GM10266 (cell line): ENCODE measurements at regions not wholly inside any gene's neighbourhood (a gene's known extent, or its start where the extent isn't known, plus 50 kb on each side); places are given as distances from the start of the nearest gene placed in this dataset.
"Not testable (repeated sequence)": the region's sequence is repeated elsewhere in the genome, so short reads cannot be mapped to it uniquely, and the experiment has no call there.

Experiments used
- DNase-seq: peaks from one replicate; pipeline ENCODE4 v3.0.0; 2012; ENCODE audit errors: extremely low spot score
- TF ChIP-seq, protein P1 (sequence below): IDR thresholded peaks from 2 replicates; pipeline ENCODE4 v1.5.1; 2012; ENCODE audit warnings: mild to moderate bottlenecking, low read depth; ENCODE audit not compliant: control insufficient read depth, insufficient read depth; ENCODE audit errors: missing control alignments

DNA sequence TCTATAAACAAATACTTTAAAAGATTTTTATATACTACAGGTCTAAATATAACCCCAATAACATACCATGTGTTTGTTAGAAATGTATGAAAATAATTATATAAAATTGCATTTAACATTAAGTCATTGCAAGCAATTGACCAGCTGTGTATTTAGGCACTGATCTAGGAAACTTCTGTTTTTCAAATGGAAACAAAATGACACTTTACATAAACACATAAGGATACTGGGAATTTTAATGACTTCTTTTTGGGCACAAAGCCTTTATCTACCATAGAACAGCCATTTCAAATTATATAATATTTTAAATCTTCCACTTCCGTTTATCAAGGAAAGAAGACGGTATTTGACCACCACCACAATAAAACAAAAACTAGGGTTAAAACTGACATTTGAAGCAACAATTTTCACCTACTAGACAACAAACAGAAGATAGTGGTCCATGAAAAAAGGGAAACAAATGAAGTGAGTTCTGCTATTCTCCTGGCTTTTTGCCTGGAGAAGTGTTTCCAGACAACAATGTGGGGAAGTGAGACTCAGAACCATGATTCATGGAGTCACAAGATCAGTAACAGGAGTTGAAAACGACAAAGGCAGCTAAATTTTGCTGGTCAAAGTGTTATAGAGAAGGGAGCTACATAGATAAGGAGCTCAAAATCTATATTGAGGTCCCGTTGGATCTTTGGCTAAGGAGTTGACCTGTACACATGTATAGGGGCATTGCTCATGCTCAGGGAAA lies 475.1 kb downstream of the TRHDE start:
- TF ChIP-seq, protein P1, sequence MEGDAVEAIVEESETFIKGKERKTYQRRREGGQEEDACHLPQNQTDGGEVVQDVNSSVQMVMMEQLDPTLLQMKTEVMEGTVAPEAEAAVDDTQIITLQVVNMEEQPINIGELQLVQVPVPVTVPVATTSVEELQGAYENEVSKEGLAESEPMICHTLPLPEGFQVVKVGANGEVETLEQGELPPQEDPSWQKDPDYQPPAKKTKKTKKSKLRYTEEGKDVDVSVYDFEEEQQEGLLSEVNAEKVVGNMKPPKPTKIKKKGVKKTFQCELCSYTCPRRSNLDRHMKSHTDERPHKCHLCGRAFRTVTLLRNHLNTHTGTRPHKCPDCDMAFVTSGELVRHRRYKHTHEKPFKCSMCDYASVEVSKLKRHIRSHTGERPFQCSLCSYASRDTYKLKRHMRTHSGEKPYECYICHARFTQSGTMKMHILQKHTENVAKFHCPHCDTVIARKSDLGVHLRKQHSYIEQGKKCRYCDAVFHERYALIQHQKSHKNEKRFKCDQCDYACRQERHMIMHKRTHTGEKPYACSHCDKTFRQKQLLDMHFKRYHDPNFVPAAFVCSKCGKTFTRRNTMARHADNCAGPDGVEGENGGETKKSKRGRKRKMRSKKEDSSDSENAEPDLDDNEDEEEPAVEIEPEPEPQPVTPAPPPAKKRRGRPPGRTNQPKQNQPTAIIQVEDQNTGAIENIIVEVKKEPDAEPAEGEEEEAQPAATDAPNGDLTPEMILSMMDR: no peak
- no peak for DNase-seq

DNA sequence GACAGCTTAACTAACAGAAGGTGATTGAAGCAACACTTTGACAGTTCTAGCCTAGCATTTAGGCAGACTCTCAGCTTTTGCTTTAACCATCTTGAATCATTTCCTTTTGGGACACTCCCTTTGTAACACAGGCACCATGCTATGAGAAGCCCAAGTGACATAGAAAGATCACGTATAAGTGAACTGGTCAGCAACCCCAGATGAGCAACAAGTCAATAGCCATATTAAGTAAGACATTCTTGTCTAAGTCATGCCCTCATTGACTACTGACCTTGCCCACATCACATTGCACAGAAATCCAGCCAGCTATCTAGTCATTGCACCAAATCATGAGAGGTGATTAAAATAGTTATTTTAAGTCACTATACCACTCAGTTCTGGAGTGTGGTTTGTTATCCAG lies 476.8 kb downstream of the TRHDE start:
- DNase-seq: no peak
- TF ChIP-seq, protein P1: no peak

DNA sequence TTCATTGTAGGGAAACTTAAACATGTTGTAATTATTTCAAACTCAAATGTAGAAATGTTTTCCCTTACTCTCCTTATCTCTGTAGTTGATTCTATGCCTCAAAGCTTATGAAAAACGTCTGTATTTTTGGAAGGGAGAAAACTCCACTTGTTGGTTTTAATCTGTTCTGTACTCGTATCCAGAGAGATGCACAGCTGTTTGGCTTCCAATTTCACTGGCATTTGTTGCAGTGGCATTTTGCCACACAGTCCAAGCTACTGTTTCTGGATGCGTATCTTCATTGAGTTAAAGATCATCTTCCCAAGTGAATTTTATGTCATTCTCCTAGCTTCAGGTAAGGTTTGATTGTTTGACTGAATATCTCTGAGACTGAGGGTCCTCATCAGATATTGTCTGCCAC lies 481.4 kb downstream of the TRHDE start:
- TF ChIP-seq, protein P1: no peak
- no peak for DNase-seq

DNA sequence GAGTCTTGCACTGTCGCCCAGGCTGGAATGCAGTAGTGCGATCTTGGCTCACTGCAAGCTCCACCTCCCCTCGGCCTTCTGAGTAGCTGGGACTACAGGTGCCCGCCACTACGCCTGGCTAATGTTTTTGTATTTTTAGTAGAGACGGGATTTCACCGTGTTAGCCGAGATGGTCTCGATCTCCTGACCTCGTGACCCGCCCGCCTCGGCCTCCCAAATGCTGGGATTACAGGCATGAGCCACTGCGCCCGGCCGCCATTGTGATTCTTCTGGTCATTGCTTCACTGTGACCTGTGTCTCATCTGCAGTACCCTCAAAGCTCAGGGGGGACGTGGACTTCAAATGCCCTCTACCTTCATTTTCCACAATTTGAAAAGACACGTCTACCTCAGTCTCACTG lies 481.9 kb downstream of the TRHDE start:
- DNase-seq: not testable (repeated sequence)

DNA sequence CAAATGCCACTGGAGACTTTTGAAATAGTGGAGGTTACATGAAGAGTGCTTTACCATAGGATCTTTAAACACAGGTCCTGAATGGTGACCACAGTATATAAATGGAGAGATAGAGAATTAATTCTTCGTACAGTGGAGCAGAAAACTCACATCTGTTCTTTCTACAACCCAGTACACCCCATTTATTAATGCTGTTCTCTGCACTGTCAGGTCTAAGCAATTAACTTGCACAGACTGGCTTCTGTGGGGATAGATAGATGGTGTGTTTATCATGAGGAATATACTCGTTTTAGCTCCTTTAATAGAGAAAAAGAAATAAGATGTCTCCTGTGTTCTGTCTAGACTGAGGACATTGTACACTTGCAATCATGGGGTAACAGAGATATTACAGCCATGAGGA lies 494.3 kb downstream of the TRHDE start:
- TF ChIP-seq, protein P1: no peak
- no peak for DNase-seq

DNA sequence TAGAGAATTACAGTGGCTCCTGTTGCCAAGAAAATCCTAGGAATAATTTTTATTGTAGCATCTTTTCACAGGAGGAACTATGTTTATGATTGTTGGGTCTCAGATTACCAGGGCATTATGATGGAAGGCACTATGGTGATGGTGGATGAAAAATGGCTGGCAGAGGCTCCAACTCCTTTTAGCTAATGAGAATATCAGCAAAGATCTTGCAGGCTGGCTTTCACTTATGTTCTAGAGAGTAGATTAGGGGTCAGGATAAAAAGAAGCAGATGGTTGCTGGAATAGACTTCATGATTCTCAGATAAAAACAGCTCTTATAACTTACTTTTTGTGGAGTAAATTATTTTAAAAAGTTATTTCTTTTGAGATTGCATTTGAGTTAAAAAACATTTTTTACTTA lies 501.9 kb downstream of the TRHDE start:
- no peak for DNase-seq
- TF ChIP-seq, protein P1: no peak

DNA sequence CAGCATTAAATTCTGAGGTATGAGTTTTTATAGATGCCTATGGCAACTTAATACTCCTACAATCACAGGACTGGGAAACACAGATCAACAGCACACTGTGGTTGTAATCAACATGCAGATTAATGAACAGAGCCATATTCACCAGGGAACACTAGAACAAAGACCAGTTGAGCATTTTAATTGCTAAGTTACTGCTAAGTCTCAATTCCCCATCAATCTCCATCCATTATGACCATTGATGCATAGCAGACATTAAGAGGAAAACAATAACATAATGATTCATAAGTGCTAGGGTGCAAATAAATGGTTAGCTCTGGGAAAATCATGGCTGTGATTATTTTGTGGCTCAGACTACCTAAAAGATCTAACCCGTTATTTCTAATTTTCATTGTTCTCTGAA lies 505.6 kb downstream of the TRHDE start:
- TF ChIP-seq, protein P1: no peak
- DNase-seq: no peak

DNA sequence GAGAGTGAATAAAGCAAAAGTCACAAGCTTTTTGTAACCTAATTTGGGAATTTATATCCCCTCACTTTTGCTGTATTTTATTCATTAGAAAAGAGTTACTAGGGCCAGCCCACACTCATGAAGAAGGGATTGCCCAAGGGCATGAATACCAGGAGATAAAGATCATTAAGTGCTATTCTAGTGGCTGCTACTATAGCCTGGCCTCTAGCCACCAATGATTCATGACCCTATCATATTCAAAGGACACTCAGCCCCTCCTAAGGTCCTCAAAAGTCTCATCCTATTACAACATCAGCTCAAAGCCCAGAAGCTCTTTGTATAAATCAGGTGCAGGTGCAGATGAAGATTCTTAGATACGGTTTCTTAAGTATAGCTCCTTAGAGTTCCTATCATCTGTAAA lies 518.1 kb downstream of the TRHDE start:
- DNase-seq: no peak

More for the DNA sequence above, 518.1 kb downstream of the TRHDE start:
- TF ChIP-seq, protein P1: no peak
